Stomach (tissue), 4 donors: ENCODE measurements at regions not wholly inside any gene's neighbourhood (a gene's known extent, or its start where the extent isn't known, plus 50 kb on each side); places are given as distances from the start of the nearest gene placed in this dataset.

ENCODE experiments used
- CTCF ChIP-seq, 7 experiments: fragments of 450-650 bp in 4 of 7; fragments of 200-600 bp in 3 of 7; sonication (generic) in 3 of 7; IDR thresholded peaks; one replicate each; pipeline ENCODE4 v1.5.1; 2016 to 2019; ENCODE audit warnings: antibody characterized with exemption in 7 of 7, control low read depth in 2 of 7, mild to moderate bottlenecking in 1 of 7
- EP300 ChIP-seq: sonication (generic); formaldehyde crosslinking; IDR thresholded peaks from one replicate; pipeline ENCODE4 v1.6.1; 2017; ENCODE audit warnings: antibody characterized with exemption
- POLR2A ChIP-seq, 4 donors: fragments of 450-650 bp; IDR thresholded peaks; one replicate each; pipeline ENCODE4 v1.6.1; 2016; ENCODE audit warnings: antibody characterized with exemption in 4 of 4, control low read depth in 2 of 4, mild to moderate bottlenecking in 1 of 4, moderate library complexity in 1 of 4
- POLR2AphosphoS5 ChIP-seq, 3 donors: sonication (generic); formaldehyde crosslinking; IDR thresholded peaks; one replicate each; pipeline ENCODE4 v1.6.1; 2016; ENCODE audit warnings: antibody characterized with exemption in 3 of 3

- TF ChIP-seq CTCF (IDR thresholded peaks at IDR 0.05) (no peak), EP300 (no peak), POLR2AphosphoS5 (IDR thresholded peaks at IDR 0.05) (no peak), POLR2A (IDR thresholded peaks at IDR 0.05) (no peak)
Observed at GRCh38 chr1:218658269-218658668, 313.1 kb downstream of the TGFB2 start.
